ENCODE measurements at regions not wholly inside any gene's neighbourhood (a gene's known extent, or its start where the extent isn't known, plus 50 kb on each side); places are given as distances from the start of the nearest gene placed in this dataset.

DNA sequence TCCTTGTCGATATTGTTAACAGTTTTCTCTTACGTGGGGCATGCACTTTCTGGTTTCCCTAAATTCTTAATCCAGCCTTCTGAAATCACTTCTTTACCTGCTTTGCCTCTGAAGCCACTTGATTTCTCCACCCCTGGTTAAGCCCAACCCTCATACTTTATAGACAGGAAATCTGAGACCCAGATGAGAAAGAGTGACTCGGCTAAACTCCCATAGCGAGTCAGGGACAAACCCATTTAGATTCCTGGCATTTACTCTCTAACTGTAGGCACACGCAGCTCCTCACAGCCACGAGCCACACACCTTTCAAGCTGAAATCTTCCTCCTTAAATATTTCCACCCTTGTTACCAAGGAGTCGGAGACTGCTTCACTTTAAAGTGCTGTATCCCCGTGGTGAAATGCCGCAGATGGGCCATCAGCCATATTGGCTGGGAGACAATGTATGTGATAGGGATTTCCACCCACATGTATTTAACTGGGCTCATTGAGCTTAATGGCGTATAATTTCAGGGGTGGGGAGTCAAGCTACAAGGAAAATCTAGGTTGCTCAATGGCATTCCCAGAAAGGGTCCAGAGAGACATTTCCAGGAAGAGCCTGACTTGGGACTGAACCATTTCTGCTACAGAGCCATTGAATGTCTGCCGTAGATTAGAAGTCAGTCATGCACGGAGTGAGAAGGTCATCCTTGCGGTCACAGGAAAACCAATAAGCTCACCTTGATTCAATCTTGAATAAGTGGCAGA is 49.9 kb upstream of the GRK3 start:
- intact Hi-C loops (cut with DNase I): no loop called here
- no peak for DNase-seq (ENCODE audit: low spot score)

Small RNA genes lying in the stretch of these regions (microRNA-seq; reads per million reads assigned to microRNA genes)
- gene MIR6817 (ENCODE audit: borderline microRNAs expressed in 2 of 2): 0 reads per million in 2 donors

Measured in posterior vena cava (tissue), 2 donors.